ENCODE measurements at regions not wholly inside any gene's neighbourhood (a gene's known extent, or its start where the extent isn't known, plus 50 kb on each side); places are given as distances from the start of the nearest gene placed in this dataset.

- DNase-seq (ENCODE audit: low read depth), result no peak
- no peak overlapping the region for H3K4me3 ChIP-seq (ENCODE audit: low read depth, low read length)
- TF ChIP-seq, protein P1, sequence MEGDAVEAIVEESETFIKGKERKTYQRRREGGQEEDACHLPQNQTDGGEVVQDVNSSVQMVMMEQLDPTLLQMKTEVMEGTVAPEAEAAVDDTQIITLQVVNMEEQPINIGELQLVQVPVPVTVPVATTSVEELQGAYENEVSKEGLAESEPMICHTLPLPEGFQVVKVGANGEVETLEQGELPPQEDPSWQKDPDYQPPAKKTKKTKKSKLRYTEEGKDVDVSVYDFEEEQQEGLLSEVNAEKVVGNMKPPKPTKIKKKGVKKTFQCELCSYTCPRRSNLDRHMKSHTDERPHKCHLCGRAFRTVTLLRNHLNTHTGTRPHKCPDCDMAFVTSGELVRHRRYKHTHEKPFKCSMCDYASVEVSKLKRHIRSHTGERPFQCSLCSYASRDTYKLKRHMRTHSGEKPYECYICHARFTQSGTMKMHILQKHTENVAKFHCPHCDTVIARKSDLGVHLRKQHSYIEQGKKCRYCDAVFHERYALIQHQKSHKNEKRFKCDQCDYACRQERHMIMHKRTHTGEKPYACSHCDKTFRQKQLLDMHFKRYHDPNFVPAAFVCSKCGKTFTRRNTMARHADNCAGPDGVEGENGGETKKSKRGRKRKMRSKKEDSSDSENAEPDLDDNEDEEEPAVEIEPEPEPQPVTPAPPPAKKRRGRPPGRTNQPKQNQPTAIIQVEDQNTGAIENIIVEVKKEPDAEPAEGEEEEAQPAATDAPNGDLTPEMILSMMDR (IDR thresholded peaks at IDR 0.05; ENCODE audit: control insufficient read depth, extremely low read depth, insufficient read depth), result no peak
These were observed 759.7 kb downstream of the HDGFL1 start for GRCh38 chr6:23329086-23329485.

DNA sequence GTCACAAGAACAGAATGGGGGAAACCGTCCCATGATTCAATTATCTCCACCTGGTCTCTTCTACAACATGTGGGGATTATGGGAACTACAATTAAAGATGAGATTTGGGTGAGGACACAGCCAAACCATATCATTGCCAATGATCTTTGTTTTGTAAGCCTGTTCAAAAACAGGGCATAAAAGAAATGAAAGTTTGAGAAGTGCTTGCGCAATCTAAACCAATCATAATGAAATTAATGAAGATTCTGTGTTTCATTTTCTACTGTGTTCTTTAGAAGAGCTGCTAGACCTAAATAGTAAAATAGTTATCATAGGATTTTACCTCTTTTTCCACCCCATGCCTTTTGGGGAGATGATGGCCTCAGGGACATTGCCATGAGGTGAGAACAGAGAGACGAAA is 761.3 kb downstream of the HDGFL1 start:
- H3K4me3 ChIP-seq (ENCODE audit: low read depth, low read length), result no peak overlapping the region
- TF ChIP-seq, protein P1 (IDR thresholded peaks at IDR 0.05; ENCODE audit: control insufficient read depth, extremely low read depth, insufficient read depth), result no peak
- DNase-seq (ENCODE audit: low read depth), result no peak

DNA sequence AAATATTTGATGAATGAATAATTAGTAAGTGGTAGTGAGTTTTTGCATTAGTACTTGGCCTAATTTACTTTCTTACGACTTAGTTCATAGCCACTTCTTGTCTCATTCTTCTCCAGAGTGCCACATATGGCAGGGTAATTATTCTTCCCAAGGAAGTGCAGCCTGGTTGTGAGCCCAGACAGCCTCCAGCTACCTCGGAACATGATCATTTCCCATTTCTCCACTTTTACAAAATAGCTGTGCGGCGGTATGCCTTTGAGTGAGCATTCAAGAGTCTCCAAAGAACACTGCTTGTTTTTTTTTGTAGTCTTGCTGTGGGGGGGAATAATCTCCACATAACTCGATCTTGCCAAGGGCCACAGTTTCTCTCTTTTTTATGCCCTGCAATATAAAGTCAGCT is 765.0 kb downstream of the HDGFL1 start:
- H3K4me3 ChIP-seq (ENCODE audit: low read depth, low read length), result no peak overlapping the region
- DNase-seq (ENCODE audit: low read depth), result no peak
- TF ChIP-seq, protein P1 (IDR thresholded peaks at IDR 0.05; ENCODE audit: control insufficient read depth, extremely low read depth, insufficient read depth), result no peak

GRCh38 chr6:23335894-23336293 is 766.5 kb downstream of the HDGFL1 start:
- no peak overlapping the region for H3K4me3 ChIP-seq (ENCODE audit: low read depth, low read length)
- no peak for DNase-seq (ENCODE audit: low read depth)
- TF ChIP-seq, protein P1 (IDR thresholded peaks at IDR 0.05; ENCODE audit: control insufficient read depth, extremely low read depth, insufficient read depth), result no peak

- TF ChIP-seq, protein P1 (IDR thresholded peaks at IDR 0.05; ENCODE audit: control insufficient read depth, extremely low read depth, insufficient read depth), result no peak
- H3K4me3 ChIP-seq (ENCODE audit: low read depth, low read length), result no peak overlapping the region
- no peak for DNase-seq (ENCODE audit: low read depth)
These were observed 769.9 kb downstream of the HDGFL1 start for GRCh38 chr6:23339268-23339667.

DNA sequence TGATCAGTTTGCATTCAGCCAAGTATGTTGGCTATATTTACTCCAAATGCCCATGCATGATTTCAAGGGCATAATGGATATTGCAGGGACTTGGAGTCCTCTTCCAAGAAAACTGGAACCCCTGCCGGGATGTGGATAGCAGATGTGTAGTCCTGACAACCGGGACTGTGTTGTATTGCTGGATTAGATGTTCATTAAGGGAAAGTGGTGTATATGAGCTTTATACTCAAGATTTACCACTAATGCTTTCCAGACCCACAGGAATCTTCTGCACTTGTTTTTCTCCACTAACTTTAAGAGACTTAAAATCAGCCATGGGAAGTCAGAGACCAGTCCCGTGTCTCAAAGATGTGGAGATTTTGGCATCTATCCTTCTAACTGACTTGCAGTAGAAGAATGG is 770.9 kb downstream of the HDGFL1 start:
- TF ChIP-seq, protein P1 (IDR thresholded peaks at IDR 0.05; ENCODE audit: control insufficient read depth, extremely low read depth, insufficient read depth), result no peak
- no peak for DNase-seq (ENCODE audit: low read depth)
- no peak overlapping the region for H3K4me3 ChIP-seq (ENCODE audit: low read depth, low read length)

DNA sequence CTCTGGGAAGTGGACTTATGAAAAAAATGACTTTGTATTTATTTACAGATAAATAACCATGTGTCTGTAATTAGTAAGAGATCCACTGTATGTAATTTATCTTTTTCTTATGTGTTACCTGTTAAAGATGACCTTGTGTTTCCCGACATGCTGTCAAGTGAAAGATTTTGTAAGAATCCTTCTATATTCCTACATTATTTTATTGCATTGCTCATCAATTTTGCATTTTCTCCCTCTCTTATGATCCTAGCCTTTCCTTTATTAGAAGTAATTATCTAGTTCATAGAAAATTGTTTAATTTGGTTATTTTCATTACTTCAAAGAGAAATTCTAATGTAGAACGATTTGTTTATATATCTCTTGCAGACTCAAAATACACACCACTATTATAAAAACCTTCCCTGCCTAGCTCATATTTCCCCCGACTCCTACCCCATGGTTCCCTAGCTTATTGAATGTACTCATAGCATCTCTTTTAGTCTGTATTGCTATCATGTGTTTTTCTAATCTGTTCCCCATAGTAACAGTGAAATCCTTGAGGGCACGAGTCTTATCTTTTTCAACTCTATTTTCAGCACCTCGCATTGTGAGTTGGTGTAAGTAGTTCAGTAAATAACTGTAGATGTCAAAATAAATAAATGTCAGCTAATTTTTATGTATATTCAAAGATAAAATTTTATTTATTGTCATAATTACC is 774.4 kb downstream of the HDGFL1 start:
- DNase-seq (ENCODE audit: low read depth), result no peak
- TF ChIP-seq, protein P1 (IDR thresholded peaks at IDR 0.05; ENCODE audit: control insufficient read depth, extremely low read depth, insufficient read depth), result no peak
- no peak overlapping the region for H3K4me3 ChIP-seq (ENCODE audit: low read depth, low read length)

Measured in LNCaP clone FGC (cell line).